NCI-H146 treated with DMSO at 0.1 percent for 48 hours (cell line): ENCODE measurements at regions not wholly inside any gene's neighbourhood (a gene's known extent, or its start where the extent isn't known, plus 50 kb on each side); places are given as distances from the start of the nearest gene placed in this dataset.

Experiments
- DNase-seq: peaks from one replicate; lab custom pipeline; 2025; ENCODE audit not compliant: unreplicated experiment; lab: John Stamatoyannopoulos, UW

- no peak for DNase-seq
Measured at GRCh38 chr16:80023865-80024264, 423.3 kb upstream of the MAF start.

- no peak for DNase-seq
Measured at GRCh38 chr16:80019395-80019794, 418.9 kb upstream of the MAF start.

DNA sequence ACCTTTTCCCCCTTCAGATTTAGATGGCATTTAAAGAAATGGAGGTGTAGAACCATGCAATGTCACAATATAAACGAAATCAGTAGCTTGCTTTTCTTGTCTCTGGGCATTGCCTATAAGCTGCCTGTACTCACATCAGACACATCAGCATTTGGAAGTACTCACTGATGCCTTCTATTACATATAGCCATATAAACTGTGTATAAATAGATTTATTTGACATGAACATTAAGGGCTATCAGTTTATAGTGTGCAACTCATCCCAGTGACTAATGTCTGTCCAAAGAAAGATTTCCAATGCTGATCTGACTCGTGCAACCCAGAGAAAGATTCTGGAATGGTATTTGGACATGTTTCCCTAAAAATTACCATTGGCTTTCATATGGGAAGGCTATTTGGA, 417.9 kb upstream of the MAF start:
- DNase-seq = no peak

GRCh38 chr16:80016731-80017326, 416.3 kb upstream of the MAF start:
- DNase-seq = no peak

DNA sequence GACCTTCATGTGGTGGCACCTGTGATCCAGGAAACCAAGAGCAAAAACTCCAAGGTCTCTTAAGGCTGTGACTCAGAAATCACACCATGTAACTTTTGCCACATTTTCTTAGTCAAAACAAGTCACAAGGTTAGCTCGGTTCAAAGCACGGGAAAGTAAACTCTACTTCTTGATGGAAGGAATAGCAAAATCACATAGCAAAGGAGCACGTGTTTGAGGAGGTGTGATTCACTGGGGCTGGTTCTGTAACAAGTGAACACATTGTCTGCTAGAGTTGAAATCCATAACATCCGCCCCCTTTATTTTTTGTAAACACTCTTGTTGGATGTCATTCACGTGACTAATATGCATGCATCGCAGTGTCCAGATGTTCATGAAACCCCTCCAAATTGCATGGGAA, 415.0 kb upstream of the MAF start:
- DNase-seq = no peak

DNA sequence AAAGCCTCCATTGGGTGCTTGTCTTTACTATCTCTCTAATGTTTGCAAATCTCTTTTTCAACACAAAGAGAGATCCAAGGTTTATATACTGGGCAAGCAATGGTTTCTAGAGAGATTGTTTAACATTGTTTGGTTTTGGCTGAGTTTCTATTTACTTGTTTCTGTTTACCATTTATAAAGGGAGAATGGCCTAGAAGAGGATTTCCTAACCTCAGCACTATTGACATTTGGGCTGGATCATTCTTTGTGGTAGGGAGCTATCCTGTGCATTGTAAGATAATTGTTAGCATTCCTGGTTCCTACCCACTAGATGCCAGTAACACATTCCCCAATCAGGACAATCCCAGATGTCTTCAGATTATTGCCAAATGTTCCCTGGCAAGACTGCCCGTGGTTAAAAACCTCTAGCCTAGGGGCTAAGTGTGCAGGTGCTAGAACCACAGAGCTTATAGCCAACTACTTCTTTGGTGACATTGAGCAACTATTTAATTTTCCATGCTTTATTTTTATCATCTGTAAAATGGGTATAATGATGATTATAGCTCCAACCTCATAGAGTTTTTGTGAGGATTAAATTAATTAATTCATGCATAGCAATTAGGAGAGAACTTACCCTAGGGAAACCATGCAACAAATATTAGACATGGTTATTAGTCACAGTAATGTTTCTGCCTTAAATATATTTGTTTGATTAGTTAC, 413.9 kb upstream of the MAF start:
- no peak for DNase-seq

GRCh38 chr16:80012586-80012985, 412.0 kb upstream of the MAF start:
- DNase-seq = no peak

- DNase-seq = no peak
Measured at GRCh38 chr16:80009971-80010659, 409.6 kb upstream of the MAF start.

DNA sequence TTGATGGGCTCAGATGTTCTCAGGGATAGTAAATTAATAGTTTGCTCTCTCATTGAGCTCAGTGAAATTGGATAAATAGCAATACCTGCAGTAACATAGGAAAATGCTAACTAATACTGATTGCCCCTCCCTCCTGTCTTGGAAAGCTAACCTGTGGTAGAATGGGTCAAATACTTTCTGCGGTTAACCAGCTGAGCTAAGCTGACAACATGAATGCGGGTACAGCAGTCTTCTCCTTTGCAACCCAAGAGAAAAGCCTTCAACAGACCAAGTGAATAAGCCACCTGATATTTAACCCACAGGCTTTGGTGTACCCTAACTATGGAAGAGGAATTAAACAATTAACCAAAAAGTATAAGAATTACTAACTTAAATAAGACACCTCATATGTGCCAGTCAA, 408.3 kb upstream of the MAF start:
- no peak for DNase-seq

DNA sequence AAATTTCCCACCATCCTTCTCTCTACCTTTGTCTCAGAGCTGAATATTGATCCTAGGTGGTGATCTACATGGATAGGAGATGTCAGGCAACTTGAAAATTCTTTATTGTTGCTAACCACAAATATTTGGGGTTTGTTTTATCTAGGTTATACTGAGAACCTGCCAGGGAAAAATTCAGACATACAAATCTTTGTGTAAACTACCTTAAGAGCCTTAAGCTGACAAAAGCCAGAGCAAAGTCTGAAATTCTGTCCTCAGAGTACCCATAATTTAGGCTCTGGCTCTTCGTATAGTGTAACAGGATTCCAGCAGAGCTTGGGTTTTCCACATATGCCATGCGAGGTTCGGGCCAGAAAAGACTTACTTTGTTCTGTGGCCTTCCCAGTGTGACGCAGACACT, 406.7 kb upstream of the MAF start:
- no peak for DNase-seq

- DNase-seq = no peak
Measured at GRCh38 chr16:80006241-80007215, 406.0 kb upstream of the MAF start.

- no peak for DNase-seq
Measured at GRCh38 chr16:80004113-80004512, 403.6 kb upstream of the MAF start.

GRCh38 chr16:80002261-80002660, 401.7 kb upstream of the MAF start:
- no peak for DNase-seq

DNA sequence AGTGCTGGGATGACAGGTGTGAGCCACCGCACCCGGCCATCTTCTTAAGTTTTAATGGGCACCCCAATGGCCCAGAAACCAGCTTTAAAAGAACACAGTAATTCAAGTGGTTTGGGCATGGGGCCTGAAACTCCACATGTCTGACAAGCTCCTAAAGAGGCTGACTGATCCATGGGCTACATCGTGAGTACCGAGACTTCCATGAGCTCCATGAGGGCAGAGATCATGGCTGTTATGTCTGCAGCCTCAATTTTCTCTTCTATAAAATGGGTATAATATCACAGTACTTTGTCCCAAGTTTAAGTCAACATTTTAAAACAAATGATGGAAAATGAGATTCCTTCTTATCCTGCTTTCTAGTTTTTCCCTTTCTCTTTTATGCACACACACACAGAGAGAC, 397.6 kb upstream of the MAF start:
- no peak for DNase-seq

DNA sequence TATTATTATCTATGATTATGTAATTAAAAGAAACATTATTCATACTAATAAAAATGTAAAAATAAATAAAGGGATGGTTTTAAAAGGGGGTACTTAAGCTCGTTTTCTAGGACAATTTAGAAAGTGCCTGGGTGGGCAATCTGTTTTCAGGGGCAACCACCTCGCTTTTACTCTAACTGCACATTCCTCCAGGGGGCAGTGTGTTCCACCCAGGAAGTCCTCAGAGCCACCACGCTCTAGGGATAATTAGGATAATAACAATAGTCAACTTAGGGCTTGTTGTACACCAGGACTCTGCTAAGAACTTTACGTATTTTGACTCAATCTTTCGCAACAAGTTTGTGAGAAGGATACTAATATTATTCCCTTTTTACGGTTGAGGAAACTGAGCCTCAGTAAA, 396.7 kb upstream of the MAF start:
- no peak for DNase-seq

- DNase-seq = no peak
Measured at GRCh38 chr16:79996321-79996720, 395.8 kb upstream of the MAF start.

DNA sequence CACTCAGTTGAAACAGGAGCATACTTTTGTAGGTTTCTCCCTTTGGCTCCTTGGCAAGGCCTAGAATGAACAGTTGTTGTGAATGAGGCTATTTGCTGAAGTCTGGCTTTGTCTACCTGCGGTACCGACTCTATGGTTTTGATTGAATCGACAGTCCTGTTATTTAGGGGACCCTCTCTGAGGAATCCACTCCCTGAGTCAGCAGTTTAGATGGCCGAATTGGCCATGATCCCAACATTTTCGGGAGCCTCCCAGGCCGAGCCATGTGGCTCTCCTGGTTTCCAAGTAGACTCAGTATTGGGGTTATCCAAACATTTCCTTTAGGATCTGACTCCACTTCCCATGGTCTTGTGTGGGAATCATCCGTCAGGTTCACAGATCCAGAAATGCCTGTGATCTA, 394.8 kb upstream of the MAF start:
- no peak for DNase-seq

- DNase-seq = no peak
Measured at GRCh38 chr16:79994418-79994817, 393.9 kb upstream of the MAF start.

DNA sequence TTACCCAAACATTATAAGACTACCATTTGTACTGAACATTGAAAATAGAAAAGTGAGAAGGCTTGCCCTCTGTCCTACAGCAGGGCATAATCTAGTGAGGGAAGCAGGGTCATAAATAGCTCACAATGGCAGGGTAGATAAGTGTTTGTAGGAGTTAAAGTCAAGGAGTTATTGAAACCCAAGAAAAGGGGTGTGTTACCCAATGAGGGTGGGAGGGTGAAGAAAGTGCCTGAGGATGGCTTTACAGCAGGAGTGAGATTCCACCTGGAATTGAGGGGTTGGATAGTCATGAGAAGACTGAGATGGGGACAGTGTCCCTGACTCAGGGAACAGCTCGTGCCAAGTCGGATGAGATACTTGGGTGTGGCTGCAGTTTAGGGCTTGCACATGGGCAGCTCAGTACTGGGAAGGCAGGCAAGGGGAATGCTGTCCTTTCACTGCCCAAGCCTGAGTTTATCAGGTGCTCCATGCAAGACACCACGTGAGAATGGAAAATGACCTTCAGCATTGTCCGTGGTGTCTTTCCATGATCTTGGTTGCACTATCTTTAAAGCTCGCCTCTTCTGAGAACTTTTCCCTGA, 393.2 kb upstream of the MAF start:
- no peak for DNase-seq

GRCh38 chr16:79991969-79992368, 391.4 kb upstream of the MAF start:
- DNase-seq = no peak

GRCh38 chr16:79988721-79989220, 388.2 kb upstream of the MAF start:
- DNase-seq = no peak
